ENCODE measurements at regions not wholly inside any gene's neighbourhood (a gene's known extent, or its start where the extent isn't known, plus 50 kb on each side); places are given as distances from the start of the nearest gene placed in this dataset.

DNA sequence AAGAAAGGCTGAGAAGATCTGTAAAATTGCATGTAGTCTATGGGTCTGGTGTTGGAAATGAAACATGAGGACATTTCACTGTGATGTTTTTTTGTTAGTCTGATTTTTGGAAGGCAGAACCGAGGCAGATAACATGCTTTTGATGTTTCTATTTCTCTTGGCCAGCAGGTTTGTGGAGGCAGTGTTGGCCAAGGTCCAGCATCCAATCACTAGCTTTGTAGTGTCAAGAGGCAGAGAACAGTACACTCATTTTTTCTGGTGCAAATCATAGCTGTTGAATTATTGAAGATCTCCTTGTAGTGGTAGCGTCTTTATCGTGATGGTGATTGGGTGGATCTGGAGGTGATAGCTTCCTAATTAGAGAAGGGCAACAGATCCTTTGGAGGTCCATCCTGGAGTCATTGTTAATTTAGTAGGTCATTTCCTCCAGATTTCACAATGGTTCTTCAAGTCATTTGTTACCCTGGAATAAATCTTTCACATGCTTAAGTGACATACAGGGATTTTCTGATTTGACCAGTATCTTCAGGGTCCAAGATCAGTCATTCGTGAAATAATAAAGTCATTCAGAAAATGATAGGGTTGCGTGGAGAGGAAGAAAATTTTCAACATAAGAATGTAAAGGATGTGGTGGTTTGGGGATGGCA is 252.4 kb upstream of the CPNE8 start:
- Histone ChIP-seq H3K27me3 (ENCODE audit: insufficient read depth, low read length) (no peaks in the 10 kb centered on the region), H3K9me3 (ENCODE audit: control insufficient read depth in 1 of 2, insufficient read depth in 1 of 2, low read depth in 1 of 2, low read length in 2 of 2) (no peaks in the 10 kb centered on the region), H3K9ac (ENCODE audit: low read length) (no peak overlapping the region), H3K4me3 (replicated peaks in 1 of 2; ENCODE audit: low read depth in 1 of 2, low read length in 2 of 2) (no peak overlapping the region), H2AFZ (ENCODE audit: low read depth, low read length, poor library complexity, severe bottlenecking) (no peak overlapping the region), H3K9me2 (ENCODE audit: insufficient read depth) (no peaks in the 10 kb centered on the region), H3K4me1 (ENCODE audit: control insufficient read depth in 1 of 2, insufficient read depth in 2 of 2, low read length in 2 of 2) (no peaks in the 10 kb centered on the region), H3K36me3 (ENCODE audit: control insufficient read depth in 1 of 2, insufficient read depth in 2 of 2, low read length in 2 of 2) (no peaks in the 10 kb centered on the region), H3K27ac (ENCODE audit: low read depth, low read length) (no peak overlapping the region), H3K4me2 (ENCODE audit: low read length) (no peak overlapping the region), H3K79me2 (ENCODE audit: insufficient read depth, low read length) (no peaks in the 10 kb centered on the region), H4K20me1 (ENCODE audit: insufficient read depth) (no peaks in the 10 kb centered on the region)
- no peak for DNase-seq (ENCODE audit: low read depth, low spot score)
- no peak for ATAC-seq
- POLR2A ChIA-PET, result no interaction called here
- RAD21 ChIA-PET (ENCODE audit: low non-redundant PET in 1 of 2, low total read pairs in 2 of 2, uncharacterized antibody in 2 of 2, unreplicated experiment in 2 of 2), result no interaction called here
- intact Hi-C loops (cut with micrococcal nuclease), result no loop called here
- no TSS peak for BruUV-seq (replicated peaks)
- TF ChIP-seq ELF1 (IDR thresholded peaks at IDR 0.05; ENCODE audit: borderline replicate concordance, low read depth) (no peak), RAD21 (IDR thresholded peaks at IDR 0.05; ENCODE audit: low read depth) (no peak), ZBTB33 (IDR thresholded peaks at IDR 0.05; ENCODE audit: extremely low read depth, insufficient replicate concordance, low read length) (no peak), ZFX (IDR thresholded peaks at IDR 0.05) (no peak), JUND (IDR thresholded peaks at IDR 0.05) (no peak), CEBPB (IDR thresholded peaks at IDR 0.05; ENCODE audit: low read depth) (no peak)
- TF ChIP-seq, protein P1, sequence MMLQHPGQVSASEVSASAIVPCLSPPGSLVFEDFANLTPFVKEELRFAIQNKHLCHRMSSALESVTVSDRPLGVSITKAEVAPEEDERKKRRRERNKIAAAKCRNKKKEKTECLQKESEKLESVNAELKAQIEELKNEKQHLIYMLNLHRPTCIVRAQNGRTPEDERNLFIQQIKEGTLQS (IDR thresholded peaks at IDR 0.05), result no peak
- CTCF ChIA-PET, result no interaction called here
